ENCODE measurements at regions not wholly inside any gene's neighbourhood (a gene's known extent, or its start where the extent isn't known, plus 50 kb on each side); places are given as distances from the start of the nearest gene placed in this dataset.
"Not testable (repeated sequence)": the region's sequence is repeated elsewhere in the genome, so short reads cannot be mapped to it uniquely, and the experiment has no call there.

- Mint-ChIP-seq H3K4me3 (no peak overlapping the region), H3K4me1 (no peaks in the 10 kb centered on the region), H3K9me3 (no peaks in the 10 kb centered on the region), H3K27ac (no peak overlapping the region), H3K36me3 (ENCODE audit: low read depth) (no peaks in the 10 kb centered on the region), H3K27me3 (ENCODE audit: low read depth) (no peaks in the 10 kb centered on the region)
- no peak for TF ChIP-seq CTCF (IDR thresholded peaks at IDR 0.05; ENCODE audit: unreplicated experiment in 3 of 3)
These were observed 1381.7 kb upstream of the SEL1L start for GRCh38 chr14:82915381-82915780.

- H3K9me3 Mint-ChIP-seq, result no peaks in the 10 kb centered on the region
- TF ChIP-seq CTCF (IDR thresholded peaks at IDR 0.05; ENCODE audit: unreplicated experiment in 3 of 3), result no peak
- H3K27me3 Mint-ChIP-seq (ENCODE audit: low read depth), result no peaks in the 10 kb centered on the region
- H3K4me3 Mint-ChIP-seq, result no peak overlapping the region
- no peak overlapping the region for H3K27ac Mint-ChIP-seq
- H3K36me3 Mint-ChIP-seq (ENCODE audit: low read depth), result no peaks in the 10 kb centered on the region
- H3K4me1 Mint-ChIP-seq, result no peaks in the 10 kb centered on the region
These were observed 1402.0 kb upstream of the SEL1L start for GRCh38 chr14:82935691-82936090.

GRCh38 chr14:82951171-82951570, 1417.5 kb upstream of the SEL1L start:
- Mint-ChIP-seq H3K9me3 (no peaks in the 10 kb centered on the region), H3K27ac (no peak overlapping the region), H3K36me3 (ENCODE audit: low read depth) (no peaks in the 10 kb centered on the region), H3K27me3 (ENCODE audit: low read depth) (no peaks in the 10 kb centered on the region), H3K4me1 (no peaks in the 10 kb centered on the region), H3K4me3 (no peak overlapping the region)
- TF ChIP-seq CTCF (IDR thresholded peaks at IDR 0.05; ENCODE audit: unreplicated experiment in 3 of 3), result no peak

GRCh38 chr14:82963756-82964155, 1430.1 kb upstream of the SEL1L start:
- Mint-ChIP-seq H3K36me3 (ENCODE audit: low read depth) (no peaks in the 10 kb centered on the region), H3K27me3 (ENCODE audit: low read depth) (no peaks in the 10 kb centered on the region), H3K4me3 (no peak overlapping the region), H3K9me3 (no peaks in the 10 kb centered on the region), H3K4me1 (no peaks in the 10 kb centered on the region), H3K27ac (no peak overlapping the region)
- TF ChIP-seq CTCF (IDR thresholded peaks at IDR 0.05; ENCODE audit: unreplicated experiment in 3 of 3), result no peak

- Mint-ChIP-seq H3K27me3 (ENCODE audit: low read depth) (no peaks in the 10 kb centered on the region), H3K4me1 (no peaks in the 10 kb centered on the region), H3K27ac (peak overlapping the region in 1 of 3 experiments; percentile 58), H3K9me3 (no peaks in the 10 kb centered on the region), H3K36me3 (ENCODE audit: low read depth) (no peaks in the 10 kb centered on the region), H3K4me3 (no peak overlapping the region)
- no peak for TF ChIP-seq CTCF (IDR thresholded peaks at IDR 0.05; ENCODE audit: unreplicated experiment in 3 of 3)
These were observed 1454.0 kb upstream of the SEL1L start for GRCh38 chr14:82987502-82988124.

GRCh38 chr14:82994547-82994946, 1460.9 kb upstream of the SEL1L start:
- H3K4me3 Mint-ChIP-seq; H3K36me3 Mint-ChIP-seq (ENCODE audit: low read depth); H3K9me3 Mint-ChIP-seq; H3K4me1 Mint-ChIP-seq; H3K27ac Mint-ChIP-seq; H3K27me3 Mint-ChIP-seq (ENCODE audit: low read depth): not testable (repeated sequence)
